Suprapubic skin (tissue), 3 donors: ENCODE measurements at regions not wholly inside any gene's neighbourhood (a gene's known extent, or its start where the extent isn't known, plus 50 kb on each side); places are given as distances from the start of the nearest gene placed in this dataset.

Source experiments
- CTCF ChIP-seq, 2 donors: fragments of 200-600 bp in 1 of 2; fragments of 450-650 bp in 1 of 2; sonication (generic) in 1 of 2; IDR thresholded peaks; one replicate each; pipeline ENCODE4 v1.5.1; 2016 to 2019; ENCODE audit warnings: antibody characterized with exemption in 2 of 2, mild to moderate bottlenecking in 1 of 2, moderate library complexity in 1 of 2
- EP300 ChIP-seq: sonication (generic); formaldehyde crosslinking; IDR thresholded peaks from one replicate; pipeline ENCODE4 v1.6.1; 2017; ENCODE audit warnings: antibody characterized with exemption
- POLR2A ChIP-seq, 2 donors: fragments of 450-650 bp; IDR thresholded peaks; one replicate each; pipeline ENCODE4 v1.6.1; 2017; ENCODE audit warnings: antibody characterized with exemption in 2 of 2, mild to moderate bottlenecking in 2 of 2, moderate library complexity in 2 of 2

- no peak for TF ChIP-seq EP300
- TF ChIP-seq CTCF (IDR thresholded peaks at IDR 0.05): no peak
- TF ChIP-seq POLR2A (IDR thresholded peaks at IDR 0.05): no peak
Observed at GRCh38 chr13:61276401-61276800, 139.2 kb downstream of the PCDH20 start.
